HepG2 (cell line): ENCODE measurements at regions not wholly inside any gene's neighbourhood (a gene's known extent, or its start where the extent isn't known, plus 50 kb on each side); places are given as distances from the start of the nearest gene placed in this dataset.

ENCODE experiments used
- ATAC-seq: fragments of 200-7000 bp; cut with Tn5 transposase; 3 replicates; pipeline ENCODE4 v1.9.1; 2020; ENCODE audit warnings: mild to moderate bottlenecking, moderate library complexity
- BruUV-seq: library from RNA; stranded (reverse); fragments of 400-500 nt; replicated peaks from 2 replicates; lab custom pipeline; 2021; lab: Mats Ljungman, UMichigan
- CTCF ChIA-PET: fragments of 300-600 bp; formaldehyde crosslinking; extraction: SDS; loops from one replicate; lab custom pipeline; 2021; ENCODE audit warnings: low total read pairs, inconsistent platforms, low intra/inter-chr PET ratio; lab: Yijun Ruan, JAX
- POLR2A ChIA-PET: fragments of 350-600 bp; sonication (Branson Sonifier 250); formaldehyde crosslinking; loops from one replicate; lab custom pipeline; 2020; ENCODE audit warnings: antibody characterized with exemption, inconsistent platforms; lab: Yijun Ruan, JAX
- DNase-seq: peaks from one replicate; pipeline ENCODE4 v3.0.0-alpha.2; 2015; ENCODE audit warnings: low spot score
- FAIRE-seq: peaks from 3 replicates; lab custom pipeline; 2011; peaks lifted over from hg19 to GRCh38; lab: Jason Lieb, UNC
- H2AFZ ChIP-seq: one replicate; pipeline ENCODE4 v1.6.1; 2011; ENCODE audit warnings: low read length, inconsistent platforms
- H3K27ac ChIP-seq: fragments of 300-600 bp; 3 replicates; pipeline ENCODE4 v1.8.0; 2011; ENCODE audit warnings: mixed run types, mild to moderate bottlenecking, mixed read lengths, low read length, inconsistent platforms; ENCODE audit not compliant: insufficient read depth; ENCODE audit errors: extremely low read length
- H3K27me3 ChIP-seq, 2 experiments: fragments of 200-600 bp in 1 of 2; 2 replicates in 1 of 2; 3 replicates in 1 of 2; pipeline versions ENCODE4 v1.6.0 to v1.8.0; 2011; ENCODE audit warnings: low read length in 2 of 2, mild to moderate bottlenecking in 2 of 2, moderate library complexity in 2 of 2, inconsistent platforms in 1 of 2; ENCODE audit not compliant: insufficient read depth in 2 of 2, control insufficient read depth in 1 of 2
- H3K36me3 ChIP-seq, 2 experiments: fragments of 200-600 bp in 1 of 2; replicated peaks in 1 of 2; 2 replicates in 1 of 2; 3 replicates in 1 of 2; pipeline versions ENCODE4 v1.5.1 to v1.8.0; 2011; ENCODE audit warnings: low read length in 2 of 2, inconsistent platforms in 1 of 2; ENCODE audit not compliant: insufficient read depth in 2 of 2, control insufficient read depth in 1 of 2
- H3K4me1 ChIP-seq: 2 replicates; pipeline ENCODE4 v1.5.1; 2012; ENCODE audit warnings: low read length, inconsistent platforms; ENCODE audit not compliant: insufficient read depth
- H3K4me2 ChIP-seq: 2 replicates; pipeline ENCODE4 v1.6.0; 2011; ENCODE audit warnings: low read depth, low read length, inconsistent platforms
- H3K4me3 ChIP-seq, 3 experiments: fragments of 200-600 bp in 1 of 3; sonication (generic), shearing (Covaris generic) in 1 of 3; replicated peaks in 1 of 3; 2 replicates each; pipeline ENCODE4 v1.5.1; 2011 to 2016; ENCODE audit warnings: low read length in 3 of 3, inconsistent platforms in 2 of 3, low read depth in 2 of 3, mild to moderate bottlenecking in 2 of 3, control low read depth in 1 of 3, mixed read lengths in 1 of 3; ENCODE audit not compliant: insufficient read depth in 1 of 3
- H3K79me2 ChIP-seq: one replicate; pipeline ENCODE4 v1.6.1; 2011; ENCODE audit warnings: low read length, inconsistent platforms; ENCODE audit not compliant: insufficient read depth
- H3K9ac ChIP-seq: 2 replicates; pipeline ENCODE4 v1.6.0; 2011; ENCODE audit warnings: mild to moderate bottlenecking, low read depth, low read length, inconsistent platforms; ENCODE audit not compliant: insufficient read depth
- H3K9me3 ChIP-seq: 2 replicates; pipeline ENCODE4 v1.5.1; 2012; ENCODE audit warnings: mild to moderate bottlenecking, low read length
- H4K20me1 ChIP-seq: 2 replicates; pipeline ENCODE4 v1.6.0; 2011; ENCODE audit warnings: inconsistent platforms, mild to moderate bottlenecking, low read length, moderate library complexity; ENCODE audit not compliant: insufficient read depth
- CCAR2 ChIP-seq: fragments of 200-400 bp; formaldehyde crosslinking; optimal IDR thresholded peaks from 2 replicates; pipeline ENCODE3; 2018; ENCODE audit warnings: low read depth, mild to moderate bottlenecking, low read length, moderate library complexity
- GABPA ChIP-seq, 2 experiments: IDR thresholded peaks; 2 replicates each; pipeline ENCODE4 v1.6.1; 2011 to 2016; ENCODE audit warnings: low read depth in 2 of 2, low read length in 1 of 2, missing biosample characterization in 1 of 2, missing genetic modification characterization in 1 of 2
- MEF2D ChIP-seq: sonication (generic); formaldehyde crosslinking; IDR thresholded peaks from 2 replicates; pipeline ENCODE4 v1.5.1; 2020; ENCODE audit warnings: mild to moderate bottlenecking, missing genetic modification reagents
- RBFOX2 ChIP-seq: fragments of 200-400 bp; formaldehyde crosslinking; IDR thresholded peaks from 2 replicates; pipeline ENCODE4 v1.6.1; 2017; ENCODE audit warnings: low read depth, mild to moderate bottlenecking, low read length
- SRSF4 ChIP-seq: fragments of 200-400 bp; formaldehyde crosslinking; IDR thresholded peaks from one replicate; pipeline ENCODE4 v1.6.1; 2018; ENCODE audit warnings: mild to moderate bottlenecking, low read depth, low read length, moderate library complexity; ENCODE audit not compliant: poor library complexity, severe bottlenecking
- ZNF138 ChIP-seq: sonication (generic); formaldehyde crosslinking; IDR thresholded peaks from 2 replicates; pipeline ENCODE4 v1.5.0; 2020; ENCODE audit warnings: mild to moderate bottlenecking, low read depth, missing genetic modification reagents
- ZNF547 ChIP-seq: sonication (generic); formaldehyde crosslinking; IDR thresholded peaks from 2 replicates; pipeline ENCODE4 v1.5.1; 2020; ENCODE audit warnings: mild to moderate bottlenecking, missing genetic modification reagents
- ZNF558 ChIP-seq: sonication (generic); formaldehyde crosslinking; IDR thresholded peaks from 2 replicates; pipeline ENCODE4 v1.9.0; 2022; ENCODE audit warnings: mild to moderate bottlenecking, missing genetic modification reagents, borderline replicate concordance
- ZNF788 ChIP-seq: sonication (generic); formaldehyde crosslinking; IDR thresholded peaks from 2 replicates; pipeline ENCODE4 v1.5.0; 2020; ENCODE audit warnings: mild to moderate bottlenecking, missing genetic modification reagents, borderline replicate concordance
- WGBS: methylation state at CpG from one replicate; pipeline ENCODE4 v1.1.6; 2017; ENCODE audit warnings: low lambda C conversion rate; 5-methylcytosine and 5-hydroxymethylcytosine counted together
- in situ Hi-C: cut with HindIII; loops from 2 replicates; pipeline ENCODE4 v1.10.0; 2017; ENCODE audit warnings: low pct_unique_long_range_greater_than_20kb; ENCODE audit not compliant: extremely low pct_ligation_motif_present
- intact Hi-C: fragments of 100-400 bp; cut with micrococcal nuclease; formaldehyde crosslinking; loops from one replicate; pipeline ENCODE4 v1.10.0; 2022; ENCODE audit not compliant: unreplicated experiment
- TF ChIP-seq, protein P1 (sequence below): sonication (generic); formaldehyde crosslinking; IDR thresholded peaks from 2 replicates; pipeline ENCODE4 v1.4.0; 2020; ENCODE audit warnings: mild to moderate bottlenecking, missing genetic modification reagents
- TF ChIP-seq, protein P2 (sequence below): sonication (generic); formaldehyde crosslinking; IDR thresholded peaks from 2 replicates; pipeline ENCODE4 v1.4.0; 2020; ENCODE audit warnings: low read depth, mild to moderate bottlenecking, missing genetic modification reagents
- TF ChIP-seq, protein P3 (sequence below): sonication (generic); formaldehyde crosslinking; IDR thresholded peaks from 2 replicates; pipeline ENCODE4 v1.5.0; 2020; ENCODE audit warnings: mild to moderate bottlenecking, missing genetic modification reagents

DNA sequence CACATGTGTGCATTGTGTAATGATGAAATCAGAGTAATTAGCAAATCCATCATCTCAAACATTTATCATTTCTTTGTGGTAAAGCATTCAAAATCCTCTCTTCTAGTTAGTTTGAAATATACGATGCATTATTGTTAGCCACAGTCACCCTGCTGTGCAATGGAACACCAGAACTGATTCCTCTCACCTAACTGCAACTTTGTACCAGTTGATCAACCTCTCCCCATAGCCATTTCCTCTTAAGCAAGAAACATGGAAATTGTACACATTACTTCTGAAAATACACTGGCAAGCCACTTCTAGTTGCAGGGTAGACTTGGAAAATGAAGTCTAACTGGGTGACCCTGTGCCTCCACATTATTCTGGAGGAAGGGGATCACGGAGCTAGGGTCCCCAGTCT, 58.1 kb upstream of the ESR1 start:
- no peak overlapping the region for H3K9ac ChIP-seq
- no peaks in the 10 kb centered on the region for H4K20me1 ChIP-seq
- H3K4me1 ChIP-seq, result no peaks in the 10 kb centered on the region
- in situ Hi-C loops, result no loop called here
- POLR2A ChIA-PET, result no interaction called here
- H3K79me2 ChIP-seq, result no peaks in the 10 kb centered on the region
- BruUV-seq, result no TSS peak
- DNase-seq (no peak), ATAC-seq (no peak), FAIRE-seq (no peak)
- no peaks in the 10 kb centered on the region for H3K36me3 ChIP-seq
- no peak overlapping the region for H2AFZ ChIP-seq
- intact Hi-C loops, result no loop called here
- H3K9me3 ChIP-seq, result no peaks in the 10 kb centered on the region
- WGBS, result 0% methylated on average over 2 of the region's 2 CpGs
- H3K4me2 ChIP-seq, result no peak overlapping the region
- H3K27ac ChIP-seq, result no peak overlapping the region
- no peak for TF ChIP-seq CCAR2
- no peak for TF ChIP-seq GABPA (IDR thresholded peaks at IDR 0.05; ENCODE audit: low read depth, low read length)
- no peak for TF ChIP-seq GABPA (CRISPR knock-in tag; IDR thresholded peaks at IDR 0.05; ENCODE audit: low read depth)
- no peak for TF ChIP-seq ZNF558
- no peak for TF ChIP-seq MEF2D (CRISPR knock-in tag)
- TF ChIP-seq, protein P1, sequence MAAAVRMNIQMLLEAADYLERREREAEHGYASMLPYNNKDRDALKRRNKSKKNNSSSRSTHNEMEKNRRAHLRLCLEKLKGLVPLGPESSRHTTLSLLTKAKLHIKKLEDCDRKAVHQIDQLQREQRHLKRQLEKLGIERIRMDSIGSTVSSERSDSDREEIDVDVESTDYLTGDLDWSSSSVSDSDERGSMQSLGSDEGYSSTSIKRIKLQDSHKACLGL (CRISPR knock-in tag), result no peak
- no peak for TF ChIP-seq ZNF547 (CRISPR knock-in tag)
- TF ChIP-seq RBFOX2, result no peak
- TF ChIP-seq, protein P2, sequence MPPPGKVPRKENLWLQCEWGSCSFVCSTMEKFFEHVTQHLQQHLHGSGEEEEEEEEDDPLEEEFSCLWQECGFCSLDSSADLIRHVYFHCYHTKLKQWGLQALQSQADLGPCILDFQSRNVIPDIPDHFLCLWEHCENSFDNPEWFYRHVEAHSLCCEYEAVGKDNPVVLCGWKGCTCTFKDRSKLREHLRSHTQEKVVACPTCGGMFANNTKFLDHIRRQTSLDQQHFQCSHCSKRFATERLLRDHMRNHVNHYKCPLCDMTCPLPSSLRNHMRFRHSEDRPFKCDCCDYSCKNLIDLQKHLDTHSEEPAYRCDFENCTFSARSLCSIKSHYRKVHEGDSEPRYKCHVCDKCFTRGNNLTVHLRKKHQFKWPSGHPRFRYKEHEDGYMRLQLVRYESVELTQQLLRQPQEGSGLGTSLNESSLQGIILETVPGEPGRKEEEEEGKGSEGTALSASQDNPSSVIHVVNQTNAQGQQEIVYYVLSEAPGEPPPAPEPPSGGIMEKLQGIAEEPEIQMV (CRISPR knock-in tag), result no peak
- TF ChIP-seq ZNF138 (CRISPR knock-in tag), result no peak
- TF ChIP-seq ZNF788 (CRISPR knock-in tag), result no peak
- no peak for TF ChIP-seq SRSF4
- TF ChIP-seq, protein P3, sequence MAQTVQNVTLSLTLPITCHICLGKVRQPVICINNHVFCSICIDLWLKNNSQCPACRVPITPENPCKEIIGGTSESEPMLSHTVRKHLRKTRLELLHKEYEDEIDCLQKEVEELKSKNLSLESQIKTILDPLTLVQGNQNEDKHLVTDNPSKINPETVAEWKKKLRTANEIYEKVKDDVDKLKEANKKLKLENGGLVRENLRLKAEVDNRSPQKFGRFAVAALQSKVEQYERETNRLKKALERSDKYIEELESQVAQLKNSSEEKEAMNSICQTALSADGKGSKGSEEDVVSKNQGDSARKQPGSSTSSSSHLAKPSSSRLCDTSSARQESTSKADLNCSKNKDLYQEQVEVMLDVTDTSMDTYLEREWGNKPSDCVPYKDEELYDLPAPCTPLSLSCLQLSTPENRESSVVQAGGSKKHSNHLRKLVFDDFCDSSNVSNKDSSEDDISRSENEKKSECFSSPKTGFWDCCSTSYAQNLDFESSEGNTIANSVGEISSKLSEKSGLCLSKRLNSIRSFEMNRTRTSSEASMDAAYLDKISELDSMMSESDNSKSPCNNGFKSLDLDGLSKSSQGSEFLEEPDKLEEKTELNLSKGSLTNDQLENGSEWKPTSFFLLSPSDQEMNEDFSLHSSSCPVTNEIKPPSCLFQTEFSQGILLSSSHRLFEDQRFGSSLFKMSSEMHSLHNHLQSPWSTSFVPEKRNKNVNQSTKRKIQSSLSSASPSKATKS, result no peak
- CTCF ChIA-PET, result no interaction called here
- peaks cover 0 to 5% of the 10 kb centered on the region in 2 experiments; a peak in 1 of 5 replicates for H3K27me3 ChIP-seq
- no peak overlapping the region for H3K4me3 ChIP-seq
